ENCODE measurements at regions not wholly inside any gene's neighbourhood (a gene's known extent, or its start where the extent isn't known, plus 50 kb on each side); places are given as distances from the start of the nearest gene placed in this dataset.

DNA sequence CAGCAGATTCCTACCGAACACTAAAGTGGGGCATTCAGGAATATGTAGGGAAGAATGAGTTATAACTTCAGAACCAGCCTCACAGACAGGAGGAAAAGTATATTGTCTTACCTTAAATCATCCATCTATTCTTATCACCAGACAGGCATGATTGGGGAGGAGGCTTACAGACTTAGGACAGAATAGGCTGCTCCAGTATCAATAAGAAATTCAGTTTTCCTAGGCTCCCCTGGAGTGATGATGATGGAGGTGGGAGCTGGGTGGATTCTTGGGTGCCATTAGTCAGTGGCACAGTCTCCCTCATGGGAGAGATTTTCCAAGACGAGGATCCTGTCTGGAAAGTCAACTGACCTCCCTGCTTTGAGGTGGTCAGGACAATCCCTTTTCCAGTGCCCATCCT lies 225.0 kb downstream of the AASDHPPT start:
- no peak for TF ChIP-seq CREM (IDR thresholded peaks at IDR 0.05)
- no peak for TF ChIP-seq CREM (CRISPR knock-in tag; IDR thresholded peaks at IDR 0.05)
- TF ChIP-seq ATF7 (IDR thresholded peaks at IDR 0.05), result no peak
- TF ChIP-seq ATF7 (CRISPR knock-in tag; IDR thresholded peaks at IDR 0.05), result no peak
- no peak for TF ChIP-seq IKZF1 (IDR thresholded peaks at IDR 0.05)
- TF ChIP-seq, protein P1, sequence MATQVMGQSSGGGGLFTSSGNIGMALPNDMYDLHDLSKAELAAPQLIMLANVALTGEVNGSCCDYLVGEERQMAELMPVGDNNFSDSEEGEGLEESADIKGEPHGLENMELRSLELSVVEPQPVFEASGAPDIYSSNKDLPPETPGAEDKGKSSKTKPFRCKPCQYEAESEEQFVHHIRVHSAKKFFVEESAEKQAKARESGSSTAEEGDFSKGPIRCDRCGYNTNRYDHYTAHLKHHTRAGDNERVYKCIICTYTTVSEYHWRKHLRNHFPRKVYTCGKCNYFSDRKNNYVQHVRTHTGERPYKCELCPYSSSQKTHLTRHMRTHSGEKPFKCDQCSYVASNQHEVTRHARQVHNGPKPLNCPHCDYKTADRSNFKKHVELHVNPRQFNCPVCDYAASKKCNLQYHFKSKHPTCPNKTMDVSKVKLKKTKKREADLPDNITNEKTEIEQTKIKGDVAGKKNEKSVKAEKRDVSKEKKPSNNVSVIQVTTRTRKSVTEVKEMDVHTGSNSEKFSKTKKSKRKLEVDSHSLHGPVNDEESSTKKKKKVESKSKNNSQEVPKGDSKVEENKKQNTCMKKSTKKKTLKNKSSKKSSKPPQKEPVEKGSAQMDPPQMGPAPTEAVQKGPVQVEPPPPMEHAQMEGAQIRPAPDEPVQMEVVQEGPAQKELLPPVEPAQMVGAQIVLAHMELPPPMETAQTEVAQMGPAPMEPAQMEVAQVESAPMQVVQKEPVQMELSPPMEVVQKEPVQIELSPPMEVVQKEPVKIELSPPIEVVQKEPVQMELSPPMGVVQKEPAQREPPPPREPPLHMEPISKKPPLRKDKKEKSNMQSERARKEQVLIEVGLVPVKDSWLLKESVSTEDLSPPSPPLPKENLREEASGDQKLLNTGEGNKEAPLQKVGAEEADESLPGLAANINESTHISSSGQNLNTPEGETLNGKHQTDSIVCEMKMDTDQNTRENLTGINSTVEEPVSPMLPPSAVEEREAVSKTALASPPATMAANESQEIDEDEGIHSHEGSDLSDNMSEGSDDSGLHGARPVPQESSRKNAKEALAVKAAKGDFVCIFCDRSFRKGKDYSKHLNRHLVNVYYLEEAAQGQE (IDR thresholded peaks at IDR 0.05; ENCODE audit: borderline replicate concordance in 1 of 2, low read depth in 1 of 2, low read length in 2 of 2), result no peak
- TF ChIP-seq, protein P2, sequence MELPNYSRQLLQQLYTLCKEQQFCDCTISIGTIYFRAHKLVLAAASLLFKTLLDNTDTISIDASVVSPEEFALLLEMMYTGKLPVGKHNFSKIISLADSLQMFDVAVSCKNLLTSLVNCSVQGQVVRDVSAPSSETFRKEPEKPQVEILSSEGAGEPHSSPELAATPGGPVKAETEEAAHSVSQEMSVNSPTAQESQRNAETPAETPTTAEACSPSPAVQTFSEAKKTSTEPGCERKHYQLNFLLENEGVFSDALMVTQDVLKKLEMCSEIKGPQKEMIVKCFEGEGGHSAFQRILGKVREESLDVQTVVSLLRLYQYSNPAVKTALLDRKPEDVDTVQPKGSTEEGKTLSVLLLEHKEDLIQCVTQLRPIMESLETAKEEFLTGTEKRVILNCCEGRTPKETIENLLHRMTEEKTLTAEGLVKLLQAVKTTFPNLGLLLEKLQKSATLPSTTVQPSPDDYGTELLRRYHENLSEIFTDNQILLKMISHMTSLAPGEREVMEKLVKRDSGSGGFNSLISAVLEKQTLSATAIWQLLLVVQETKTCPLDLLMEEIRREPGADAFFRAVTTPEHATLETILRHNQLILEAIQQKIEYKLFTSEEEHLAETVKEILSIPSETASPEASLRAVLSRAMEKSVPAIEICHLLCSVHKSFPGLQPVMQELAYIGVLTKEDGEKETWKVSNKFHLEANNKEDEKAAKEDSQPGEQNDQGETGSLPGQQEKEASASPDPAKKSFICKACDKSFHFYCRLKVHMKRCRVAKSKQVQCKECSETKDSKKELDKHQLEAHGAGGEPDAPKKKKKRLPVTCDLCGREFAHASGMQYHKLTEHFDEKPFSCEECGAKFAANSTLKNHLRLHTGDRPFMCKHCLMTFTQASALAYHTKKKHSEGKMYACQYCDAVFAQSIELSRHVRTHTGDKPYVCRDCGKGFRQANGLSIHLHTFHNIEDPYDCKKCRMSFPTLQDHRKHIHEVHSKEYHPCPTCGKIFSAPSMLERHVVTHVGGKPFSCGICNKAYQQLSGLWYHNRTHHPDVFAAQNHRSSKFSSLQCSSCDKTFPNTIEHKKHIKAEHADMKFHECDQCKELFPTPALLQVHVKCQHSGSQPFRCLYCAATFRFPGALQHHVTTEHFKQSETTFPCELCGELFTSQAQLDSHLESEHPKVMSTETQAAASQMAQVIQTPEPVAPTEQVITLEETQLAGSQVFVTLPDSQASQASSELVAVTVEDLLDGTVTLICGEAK (IDR thresholded peaks at IDR 0.05), result no peak
- TF ChIP-seq, protein P2 (CRISPR knock-in tag; IDR thresholded peaks at IDR 0.05), result no peak
- no peak for TF ChIP-seq ZSCAN31 (CRISPR knock-in tag; IDR thresholded peaks at IDR 0.05; ENCODE audit: low read depth)
- TF ChIP-seq, protein P3, sequence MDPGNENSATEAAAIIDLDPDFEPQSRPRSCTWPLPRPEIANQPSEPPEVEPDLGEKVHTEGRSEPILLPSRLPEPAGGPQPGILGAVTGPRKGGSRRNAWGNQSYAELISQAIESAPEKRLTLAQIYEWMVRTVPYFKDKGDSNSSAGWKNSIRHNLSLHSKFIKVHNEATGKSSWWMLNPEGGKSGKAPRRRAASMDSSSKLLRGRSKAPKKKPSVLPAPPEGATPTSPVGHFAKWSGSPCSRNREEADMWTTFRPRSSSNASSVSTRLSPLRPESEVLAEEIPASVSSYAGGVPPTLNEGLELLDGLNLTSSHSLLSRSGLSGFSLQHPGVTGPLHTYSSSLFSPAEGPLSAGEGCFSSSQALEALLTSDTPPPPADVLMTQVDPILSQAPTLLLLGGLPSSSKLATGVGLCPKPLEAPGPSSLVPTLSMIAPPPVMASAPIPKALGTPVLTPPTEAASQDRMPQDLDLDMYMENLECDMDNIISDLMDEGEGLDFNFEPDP (CRISPR knock-in tag; conservative IDR thresholded peaks at IDR 0.05), result no peak
